ENCODE measurements at regions not wholly inside any gene's neighbourhood (a gene's known extent, or its start where the extent isn't known, plus 50 kb on each side); places are given as distances from the start of the nearest gene placed in this dataset.

GRCh38 chr10:61096056-61096455 lies 152.1 kb upstream of the RHOBTB1 start:
- no peak overlapping the region for H3K4me3 ChIP-seq
- no peaks in the 10 kb centered on the region for H3K36me3 ChIP-seq
- ATAC-seq (no peak), DNase-seq (no peak)
- no peak for TF ChIP-seq CTCF (IDR thresholded peaks at IDR 0.05)
- no peaks in the 10 kb centered on the region for H3K4me1 ChIP-seq
- no peaks in the 10 kb centered on the region for H3K27me3 ChIP-seq
- H3K27ac ChIP-seq = no peak overlapping the region
- H3K9me3 ChIP-seq = no peaks in the 10 kb centered on the region
- intact Hi-C loops (cut with DNase I) = no loop called here

GRCh38 chr10:61091531-61091930 lies 147.5 kb upstream of the RHOBTB1 start:
- Histone ChIP-seq H3K9me3 (no peaks in the 10 kb centered on the region), H3K4me3 (no peak overlapping the region), H3K27ac (no peak overlapping the region), H3K4me1 (no peaks in the 10 kb centered on the region), H3K36me3 (no peaks in the 10 kb centered on the region), H3K27me3 (no peaks in the 10 kb centered on the region)
- no peak for TF ChIP-seq CTCF (IDR thresholded peaks at IDR 0.05)
- DNase-seq = no peak
- no peak for ATAC-seq
- intact Hi-C loops (cut with DNase I) = no loop called here

- DNase-seq (no peak), ATAC-seq (no peak)
- Histone ChIP-seq H3K27me3 (no peaks in the 10 kb centered on the region), H3K9me3 (no peaks in the 10 kb centered on the region), H3K27ac (no peak overlapping the region), H3K4me1 (no peaks in the 10 kb centered on the region), H3K4me3 (no peak overlapping the region), H3K36me3 (no peaks in the 10 kb centered on the region)
- no peak for TF ChIP-seq CTCF (IDR thresholded peaks at IDR 0.05)
- intact Hi-C loops (cut with DNase I) = no loop called here
These were observed 145.3 kb upstream of the RHOBTB1 start for GRCh38 chr10:61089251-61089650.

GRCh38 chr10:61084493-61084892 lies 140.5 kb upstream of the RHOBTB1 start:
- Histone ChIP-seq H3K36me3 (no peaks in the 10 kb centered on the region), H3K9me3 (peaks cover 0 to 1% of the 10 kb centered on the region in 2 donors), H3K27ac (no peak overlapping the region), H3K4me3 (no peak overlapping the region), H3K4me1 (no peaks in the 10 kb centered on the region), H3K27me3 (no peaks in the 10 kb centered on the region)
- intact Hi-C loops (cut with DNase I) = no loop called here
- DNase-seq (no peak), ATAC-seq (no peak)
- TF ChIP-seq CTCF (IDR thresholded peaks at IDR 0.05) = no peak

GRCh38 chr10:61081301-61081700 lies 137.3 kb upstream of the RHOBTB1 start:
- Histone ChIP-seq H3K36me3 (no peaks in the 10 kb centered on the region), H3K27me3 (no peaks in the 10 kb centered on the region), H3K9me3 (peaks cover 0 to 1% of the 10 kb centered on the region in 2 donors), H3K4me1 (no peaks in the 10 kb centered on the region), H3K4me3 (no peak overlapping the region), H3K27ac (no peak overlapping the region)
- DNase-seq = peak in 2 of 4 donors; percentile 50 to 66
- TF ChIP-seq CTCF (IDR thresholded peaks at IDR 0.05) = no peak
- intact Hi-C loops (cut with DNase I) = no loop called here
- peak; percentile 39 for ATAC-seq

Measured in left lung (tissue), 4 donors.